ENCODE measurements at regions not wholly inside any gene's neighbourhood (a gene's known extent, or its start where the extent isn't known, plus 50 kb on each side); places are given as distances from the start of the nearest gene placed in this dataset.

- H2BK5ac ChIP-seq (ENCODE audit: low read depth, low read length, poor library complexity) = no peak overlapping the region
- no peak overlapping the region for H3K23ac ChIP-seq (ENCODE audit: low read length)
- H3K27me3 ChIP-seq (ENCODE audit: insufficient read depth, low read length) = no peaks in the 10 kb centered on the region
- no peak overlapping the region for H4K91ac ChIP-seq (ENCODE audit: low read depth, low read length)
- no peak overlapping the region for H3K18ac ChIP-seq (ENCODE audit: low read length)
- WGBS (ENCODE audit: extremely low coverage, insufficient coverage, insufficient read length) = no CpG with 5 or more reads among the region's 4 CpGs
- H3K4me3 ChIP-seq (ENCODE audit: low read depth, low read length) = no peak overlapping the region
- H3K14ac ChIP-seq (ENCODE audit: low read length) = no peak overlapping the region
- H3K36me3 ChIP-seq (ENCODE audit: control insufficient read depth in 1 of 2, insufficient read depth in 2 of 2, low read length in 2 of 2) = no peaks in the 10 kb centered on the region
- no peak overlapping the region for H3K4ac ChIP-seq (ENCODE audit: low read depth, low read length)
- no peak overlapping the region for H3K27ac ChIP-seq (ENCODE audit: low read depth, low read length)
- no peak overlapping the region for H4K12ac ChIP-seq (ENCODE audit: low read depth, low read length)
- H2AK5ac ChIP-seq (ENCODE audit: low read length) = no peak overlapping the region
- H3K79me1 ChIP-seq (ENCODE audit: low read length) = no peaks in the 10 kb centered on the region
- DNase-seq = peak in 1 of 2 donors; percentile 37
- H3K9ac ChIP-seq (ENCODE audit: low read length) = no peak overlapping the region
- no peaks in the 10 kb centered on the region for H3K79me2 ChIP-seq (ENCODE audit: control insufficient read depth, insufficient read depth, low read length, poor library complexity)
- H3K4me2 ChIP-seq (ENCODE audit: low read length) = no peak overlapping the region
- H2BK12ac ChIP-seq (ENCODE audit: low read length) = no peak overlapping the region
- H4K8ac ChIP-seq (ENCODE audit: low read depth, low read length) = no peak overlapping the region
- H2BK120ac ChIP-seq (ENCODE audit: insufficient read depth, low read length, poor library complexity) = no peak overlapping the region
- H3K4me1 ChIP-seq (ENCODE audit: control insufficient read depth in 1 of 2, insufficient read depth in 2 of 2, low read length in 2 of 2) = no peaks in the 10 kb centered on the region
- H2AFZ ChIP-seq (ENCODE audit: insufficient read depth, low read length, poor library complexity) = no peak overlapping the region
- no peaks in the 10 kb centered on the region for H3K9me3 ChIP-seq (ENCODE audit: insufficient read depth, low read depth, low read length)
These were observed 261.8 kb upstream of the PSMD7 start for GRCh38 chr16:74034862-74035261.

- H3K9ac ChIP-seq (ENCODE audit: low read length) = no peak overlapping the region
- DNase-seq = no peak
- no peaks in the 10 kb centered on the region for H3K36me3 ChIP-seq (ENCODE audit: control insufficient read depth in 1 of 2, insufficient read depth in 2 of 2, low read length in 2 of 2)
- no peak overlapping the region for H3K4me2 ChIP-seq (ENCODE audit: low read length)
- H3K4me1 ChIP-seq (ENCODE audit: control insufficient read depth in 1 of 2, insufficient read depth in 2 of 2, low read length in 2 of 2) = no peaks in the 10 kb centered on the region
- no peaks in the 10 kb centered on the region for H3K9me3 ChIP-seq (ENCODE audit: insufficient read depth, low read depth, low read length)
- H4K8ac ChIP-seq (ENCODE audit: low read depth, low read length) = no peak overlapping the region
- H3K27me3 ChIP-seq (ENCODE audit: insufficient read depth, low read length) = no peaks in the 10 kb centered on the region
- no peak overlapping the region for H3K23ac ChIP-seq (ENCODE audit: low read length)
- H2AFZ ChIP-seq (ENCODE audit: insufficient read depth, low read length, poor library complexity) = no peak overlapping the region
- H3K27ac ChIP-seq (ENCODE audit: low read depth, low read length) = no peak overlapping the region
- no peak overlapping the region for H2BK5ac ChIP-seq (ENCODE audit: low read depth, low read length, poor library complexity)
- no peak overlapping the region for H4K91ac ChIP-seq (ENCODE audit: low read depth, low read length)
- H2BK120ac ChIP-seq (ENCODE audit: insufficient read depth, low read length, poor library complexity) = no peak overlapping the region
- H2BK12ac ChIP-seq (ENCODE audit: low read length) = no peak overlapping the region
- H2AK5ac ChIP-seq (ENCODE audit: low read length) = no peak overlapping the region
- H4K12ac ChIP-seq (ENCODE audit: low read depth, low read length) = no peak overlapping the region
- H3K4ac ChIP-seq (ENCODE audit: low read depth, low read length) = no peak overlapping the region
- no peak overlapping the region for H3K14ac ChIP-seq (ENCODE audit: low read length)
- no peak overlapping the region for H3K4me3 ChIP-seq (ENCODE audit: low read depth, low read length)
- H3K79me2 ChIP-seq (ENCODE audit: control insufficient read depth, insufficient read depth, low read length, poor library complexity) = no peaks in the 10 kb centered on the region
- no peaks in the 10 kb centered on the region for H3K79me1 ChIP-seq (ENCODE audit: low read length)
- H3K18ac ChIP-seq (ENCODE audit: low read length) = no peak overlapping the region
- no CpG with 5 or more reads among the region's 9 CpGs for WGBS (ENCODE audit: extremely low coverage, insufficient coverage, insufficient read length)
These were observed 262.4 kb upstream of the PSMD7 start for GRCh38 chr16:74034200-74034599.

GRCh38 chr16:74033441-74033995, 263.1 kb upstream of the PSMD7 start:
- no CpG with 5 or more reads among the region's 9 CpGs for WGBS (ENCODE audit: extremely low coverage, insufficient coverage, insufficient read length)
- H3K18ac ChIP-seq (ENCODE audit: low read length) = no peak overlapping the region

GRCh38 chr16:74031551-74031950, 265.1 kb upstream of the PSMD7 start:
- no peaks in the 10 kb centered on the region for H3K79me2 ChIP-seq (ENCODE audit: control insufficient read depth, insufficient read depth, low read length, poor library complexity)
- no peak overlapping the region for H3K4me2 ChIP-seq (ENCODE audit: low read length)
- H3K4ac ChIP-seq (ENCODE audit: low read depth, low read length) = no peak overlapping the region
- no peak for DNase-seq
- H3K79me1 ChIP-seq (ENCODE audit: low read length) = no peaks in the 10 kb centered on the region
- H3K18ac ChIP-seq (ENCODE audit: low read length) = no peak overlapping the region
- no peak overlapping the region for H3K4me3 ChIP-seq (ENCODE audit: low read depth, low read length)
- H2BK12ac ChIP-seq (ENCODE audit: low read length) = no peak overlapping the region
- no peak overlapping the region for H2AK5ac ChIP-seq (ENCODE audit: low read length)
- H3K14ac ChIP-seq (ENCODE audit: low read length) = no peak overlapping the region
- no peak overlapping the region for H3K9ac ChIP-seq (ENCODE audit: low read length)
- H4K8ac ChIP-seq (ENCODE audit: low read depth, low read length) = no peak overlapping the region
- no peaks in the 10 kb centered on the region for H3K27me3 ChIP-seq (ENCODE audit: insufficient read depth, low read length)
- no peaks in the 10 kb centered on the region for H3K9me3 ChIP-seq (ENCODE audit: insufficient read depth, low read depth, low read length)
- H3K4me1 ChIP-seq (ENCODE audit: control insufficient read depth in 1 of 2, insufficient read depth in 2 of 2, low read length in 2 of 2) = no peaks in the 10 kb centered on the region
- no peak overlapping the region for H4K91ac ChIP-seq (ENCODE audit: low read depth, low read length)
- no peak overlapping the region for H2AFZ ChIP-seq (ENCODE audit: insufficient read depth, low read length, poor library complexity)
- H4K12ac ChIP-seq (ENCODE audit: low read depth, low read length) = no peak overlapping the region
- H2BK120ac ChIP-seq (ENCODE audit: insufficient read depth, low read length, poor library complexity) = no peak overlapping the region
- no peak overlapping the region for H3K27ac ChIP-seq (ENCODE audit: low read depth, low read length)
- H2BK5ac ChIP-seq (ENCODE audit: low read depth, low read length, poor library complexity) = no peak overlapping the region
- H3K23ac ChIP-seq (ENCODE audit: low read length) = no peak overlapping the region
- no peaks in the 10 kb centered on the region for H3K36me3 ChIP-seq (ENCODE audit: control insufficient read depth in 1 of 2, insufficient read depth in 2 of 2, low read length in 2 of 2)
- WGBS (ENCODE audit: extremely low coverage, insufficient coverage, insufficient read length) = no CpG with 5 or more reads among the region's 4 CpGs

More at GRCh38 chr16:74033441-74033995, 263.1 kb upstream of the PSMD7 start:
- H3K79me1 ChIP-seq (ENCODE audit: low read length) = no peaks in the 10 kb centered on the region
- H3K9me3 ChIP-seq (ENCODE audit: insufficient read depth, low read depth, low read length) = no peaks in the 10 kb centered on the region
- no peak overlapping the region for H3K27ac ChIP-seq (ENCODE audit: low read depth, low read length)
- H2BK5ac ChIP-seq (ENCODE audit: low read depth, low read length, poor library complexity) = no peak overlapping the region
- H2AK5ac ChIP-seq (ENCODE audit: low read length) = no peak overlapping the region
- DNase-seq = no peak
- H3K27me3 ChIP-seq (ENCODE audit: insufficient read depth, low read length) = no peaks in the 10 kb centered on the region
- no peak overlapping the region for H3K4me3 ChIP-seq (ENCODE audit: low read depth, low read length)
- no peak overlapping the region for H3K14ac ChIP-seq (ENCODE audit: low read length)
- no peak overlapping the region for H3K9ac ChIP-seq (ENCODE audit: low read length)
- H3K4ac ChIP-seq (ENCODE audit: low read depth, low read length) = no peak overlapping the region
- H3K36me3 ChIP-seq (ENCODE audit: control insufficient read depth in 1 of 2, insufficient read depth in 2 of 2, low read length in 2 of 2) = no peaks in the 10 kb centered on the region
- H3K4me1 ChIP-seq (ENCODE audit: control insufficient read depth in 1 of 2, insufficient read depth in 2 of 2, low read length in 2 of 2) = no peaks in the 10 kb centered on the region
- no peaks in the 10 kb centered on the region for H3K79me2 ChIP-seq (ENCODE audit: control insufficient read depth, insufficient read depth, low read length, poor library complexity)
- no peak overlapping the region for H2BK12ac ChIP-seq (ENCODE audit: low read length)
- no peak overlapping the region for H3K23ac ChIP-seq (ENCODE audit: low read length)
- H2BK120ac ChIP-seq (ENCODE audit: insufficient read depth, low read length, poor library complexity) = no peak overlapping the region
- no peak overlapping the region for H4K8ac ChIP-seq (ENCODE audit: low read depth, low read length)
- no peak overlapping the region for H2AFZ ChIP-seq (ENCODE audit: insufficient read depth, low read length, poor library complexity)
- no peak overlapping the region for H3K4me2 ChIP-seq (ENCODE audit: low read length)
- H4K91ac ChIP-seq (ENCODE audit: low read depth, low read length) = no peak overlapping the region
- H4K12ac ChIP-seq (ENCODE audit: low read depth, low read length) = no peak overlapping the region
